ENCODE measurements at regions not wholly inside any gene's neighbourhood (a gene's known extent, or its start where the extent isn't known, plus 50 kb on each side); places are given as distances from the start of the nearest gene placed in this dataset.

GRCh38 chr12:130017591-130018449 is 114.0 kb upstream of the TMEM132D start:
- no peak for DNase-seq (ENCODE audit: low spot score)

- no peak for DNase-seq (ENCODE audit: low spot score)
Measured at GRCh38 chr12:130018614-130019013, 114.8 kb upstream of the TMEM132D start.

- peak; percentile 42 for DNase-seq (ENCODE audit: low spot score)
Measured at GRCh38 chr12:130026608-130027176, 122.9 kb upstream of the TMEM132D start.

GRCh38 chr12:130027798-130028197 is 124.0 kb upstream of the TMEM132D start:
- DNase-seq (ENCODE audit: low spot score): no peak

GRCh38 chr12:130029151-130029550 is 125.3 kb upstream of the TMEM132D start:
- no peak for DNase-seq (ENCODE audit: low spot score)

- DNase-seq (ENCODE audit: low spot score): no peak
Measured at GRCh38 chr12:130031041-130031440, 127.2 kb upstream of the TMEM132D start.

- peak; percentile 74 for DNase-seq (ENCODE audit: low spot score)
Measured at GRCh38 chr12:130031571-130032189, 127.9 kb upstream of the TMEM132D start.

GRCh38 chr12:130041983-130042812 is 120.1 kb upstream of the FZD10 start:
- DNase-seq (ENCODE audit: low spot score): peak; percentile 58

GRCh38 chr12:130043685-130044406 is 118.4 kb upstream of the FZD10 start:
- no peak for DNase-seq (ENCODE audit: low spot score)

GRCh38 chr12:130044991-130045621 is 117.2 kb upstream of the FZD10 start:
- no peak for DNase-seq (ENCODE audit: low spot score)

GRCh38 chr12:130049666-130050065 is 112.6 kb upstream of the FZD10 start:
- no peak for DNase-seq (ENCODE audit: low spot score)

GRCh38 chr12:130051900-130052299 is 110.4 kb upstream of the FZD10 start:
- DNase-seq (ENCODE audit: low spot score): no peak

GRCh38 chr12:130053651-130054069 is 108.6 kb upstream of the FZD10 start:
- no peak for DNase-seq (ENCODE audit: low spot score)

- DNase-seq (ENCODE audit: low spot score): no peak
Measured at GRCh38 chr12:130054803-130055202, 107.5 kb upstream of the FZD10 start.

- no peak for DNase-seq (ENCODE audit: low spot score)
Measured at GRCh38 chr12:130058926-130059472, 103.3 kb upstream of the FZD10 start.

GRCh38 chr12:130063866-130064265 is 98.4 kb upstream of the FZD10 start:
- no peak for DNase-seq (ENCODE audit: low spot score)

GRCh38 chr12:130064999-130065398 is 97.3 kb upstream of the FZD10 start:
- no peak for DNase-seq (ENCODE audit: low spot score)

- no peak for DNase-seq (ENCODE audit: low spot score)
Measured at GRCh38 chr12:130066742-130067141, 95.5 kb upstream of the FZD10 start.

GRCh38 chr12:130068741-130069140 is 93.5 kb upstream of the FZD10 start:
- no peak for DNase-seq (ENCODE audit: low spot score)

- peak; percentile 66 for DNase-seq (ENCODE audit: low spot score)
Measured at GRCh38 chr12:130070126-130070611, 92.1 kb upstream of the FZD10 start.
